NAMALWA (cell line): ENCODE measurements at regions not wholly inside any gene's neighbourhood (a gene's known extent, or its start where the extent isn't known, plus 50 kb on each side); places are given as distances from the start of the nearest gene placed in this dataset.

ENCODE experiments used
- DNase-seq: peaks from one replicate; pipeline ENCODE4 v3.0.0-alpha.2; 2015; ENCODE audit warnings: low spot score

- peak; percentile 17 for DNase-seq
Observed at GRCh38 chr19:33947265-33947964, 150.7 kb downstream of the KCTD15 start.

- DNase-seq: no peak
Observed at GRCh38 chr19:33948651-33949335, 152.1 kb downstream of the KCTD15 start.

GRCh38 chr19:33950091-33950750, 153.6 kb downstream of the KCTD15 start:
- DNase-seq: no peak

- DNase-seq: no peak
Observed at GRCh38 chr19:33953023-33953422, 156.4 kb downstream of the KCTD15 start.

GRCh38 chr19:33953592-33953991, 156.9 kb downstream of the KCTD15 start:
- no peak for DNase-seq

GRCh38 chr19:33954686-33955085, 158.0 kb downstream of the KCTD15 start:
- no peak for DNase-seq

- no peak for DNase-seq
Observed at GRCh38 chr19:33956941-33957340, 160.3 kb downstream of the KCTD15 start.

- no peak for DNase-seq
Observed at GRCh38 chr19:33957804-33958203, 161.1 kb downstream of the KCTD15 start.

- DNase-seq: no peak
Observed at GRCh38 chr19:33960566-33960965, 163.9 kb downstream of the KCTD15 start.

- DNase-seq: no peak
Observed at GRCh38 chr19:33962161-33962560, 165.5 kb downstream of the KCTD15 start.

GRCh38 chr19:33963514-33963913, 166.8 kb downstream of the KCTD15 start:
- DNase-seq: no peak

- no peak for DNase-seq
Observed at GRCh38 chr19:33971073-33971472, 174.4 kb downstream of the KCTD15 start.

- DNase-seq: no peak
Observed at GRCh38 chr19:33977756-33978685, 181.4 kb downstream of the KCTD15 start.

- no peak for DNase-seq
Observed at GRCh38 chr19:33982706-33983105, 186.0 kb downstream of the KCTD15 start.

- DNase-seq: no peak
Observed at GRCh38 chr19:33988601-33989000, 183.7 kb upstream of the LSM14A start.

- no peak for DNase-seq
Observed at GRCh38 chr19:33997690-33998089, 174.6 kb upstream of the LSM14A start.

- DNase-seq: no peak
Observed at GRCh38 chr19:33998302-33998701, 174.0 kb upstream of the LSM14A start.

- peak; percentile 20 for DNase-seq
Observed at GRCh38 chr19:33998739-33999345, 173.5 kb upstream of the LSM14A start.

GRCh38 chr19:34017024-34017423, 155.3 kb upstream of the LSM14A start:
- peak; percentile 22 for DNase-seq

- no peak for DNase-seq
Observed at GRCh38 chr19:34017601-34018000, 154.7 kb upstream of the LSM14A start.

- DNase-seq: no peak
Observed at GRCh38 chr19:34018546-34018945, 153.8 kb upstream of the LSM14A start.

- no peak for DNase-seq
Observed at GRCh38 chr19:34023381-34023780, 148.9 kb upstream of the LSM14A start.
